Esophagus muscularis mucosa (tissue), 3 donors: ENCODE measurements at regions not wholly inside any gene's neighbourhood (a gene's known extent, or its start where the extent isn't known, plus 50 kb on each side); places are given as distances from the start of the nearest gene placed in this dataset.

Source experiments
- CTCF ChIP-seq, 3 experiments: fragments of 200-600 bp in 2 of 3; fragments of 450-650 bp in 1 of 3; sonication (generic) in 2 of 3; IDR thresholded peaks; one replicate each; pipeline ENCODE4 v1.5.1; 2017 to 2019; ENCODE audit warnings: antibody characterized with exemption in 3 of 3, mild to moderate bottlenecking in 2 of 3, moderate library complexity in 1 of 3
- POLR2A ChIP-seq: fragments of 450-650 bp; IDR thresholded peaks from one replicate; pipeline ENCODE4 v1.6.1; 2017; ENCODE audit warnings: antibody characterized with exemption, moderate library complexity, mild to moderate bottlenecking, low read depth

GRCh38 chr9:119781886-119782285 lies 412.7 kb upstream of the BRINP1 start:
- no peak for TF ChIP-seq CTCF (IDR thresholded peaks at IDR 0.05)
- TF ChIP-seq POLR2A: no peak
